ENCODE measurements at regions not wholly inside any gene's neighbourhood (a gene's known extent, or its start where the extent isn't known, plus 50 kb on each side); places are given as distances from the start of the nearest gene placed in this dataset.

GRCh38 chr2:176745543-176746200, 466.9 kb upstream of the HNRNPA3 start:
- no peak for DNase-seq (ENCODE audit: low read depth)
- no peak overlapping the region for H3K4me3 ChIP-seq (ENCODE audit: control insufficient read depth, low read depth, low read length)
- no peak for TF ChIP-seq CTCF (conservative IDR thresholded peaks at IDR 0.05; ENCODE audit: control insufficient read depth, insufficient read depth, low read depth, low read length)

GRCh38 chr2:176746411-176746810, 466.2 kb upstream of the HNRNPA3 start:
- no peak for DNase-seq (ENCODE audit: low read depth)
- no peak for TF ChIP-seq CTCF (conservative IDR thresholded peaks at IDR 0.05; ENCODE audit: control insufficient read depth, insufficient read depth, low read depth, low read length)

GRCh38 chr2:176747506-176747905, 465.1 kb upstream of the HNRNPA3 start:
- TF ChIP-seq CTCF (conservative IDR thresholded peaks at IDR 0.05; ENCODE audit: control insufficient read depth, insufficient read depth, low read depth, low read length), result no peak
- no peak overlapping the region for H3K4me3 ChIP-seq (ENCODE audit: control insufficient read depth, low read depth, low read length)
- DNase-seq (ENCODE audit: low read depth), result peak; percentile 25

More at GRCh38 chr2:176746411-176746810, 466.2 kb upstream of the HNRNPA3 start:
- no peak overlapping the region for H3K4me3 ChIP-seq (ENCODE audit: control insufficient read depth, low read depth, low read length)

GRCh38 chr2:176747928-176748327, 464.7 kb upstream of the HNRNPA3 start:
- TF ChIP-seq CTCF (conservative IDR thresholded peaks at IDR 0.05; ENCODE audit: control insufficient read depth, insufficient read depth, low read depth, low read length), result no peak
- peak; percentile 13 for DNase-seq (ENCODE audit: low read depth)
- H3K4me3 ChIP-seq (ENCODE audit: control insufficient read depth, low read depth, low read length), result no peak overlapping the region

GRCh38 chr2:176748662-176749061, 463.9 kb upstream of the HNRNPA3 start:
- no peak for TF ChIP-seq CTCF (conservative IDR thresholded peaks at IDR 0.05; ENCODE audit: control insufficient read depth, insufficient read depth, low read depth, low read length)
- DNase-seq (ENCODE audit: low read depth), result no peak

GRCh38 chr2:176751314-176752227, 461.0 kb upstream of the HNRNPA3 start:
- DNase-seq (ENCODE audit: low read depth), result no peak
- no peak for TF ChIP-seq CTCF (conservative IDR thresholded peaks at IDR 0.05; ENCODE audit: control insufficient read depth, insufficient read depth, low read depth, low read length)
- no peak overlapping the region for H3K4me3 ChIP-seq (ENCODE audit: control insufficient read depth, low read depth, low read length)

More at GRCh38 chr2:176748662-176749061, 463.9 kb upstream of the HNRNPA3 start:
- H3K4me3 ChIP-seq (ENCODE audit: control insufficient read depth, low read depth, low read length), result no peak overlapping the region
